ENCODE measurements at regions not wholly inside any gene's neighbourhood (a gene's known extent, or its start where the extent isn't known, plus 50 kb on each side); places are given as distances from the start of the nearest gene placed in this dataset.

GRCh38 chr10:123434435-123435039 lies 231.6 kb upstream of the GPR26 start:
- no peak for ATAC-seq
- Mint-ChIP-seq H3K36me3 (no peaks in the 10 kb centered on the region), H3K9me3 (no peaks in the 10 kb centered on the region)

GRCh38 chr10:123442901-123443300 lies 223.3 kb upstream of the GPR26 start:
- Mint-ChIP-seq H3K27ac (no peak overlapping the region), H3K9me3 (no peaks in the 10 kb centered on the region), H3K36me3 (no peaks in the 10 kb centered on the region)
- ATAC-seq (no peak), DNase-seq (ENCODE audit: low spot score in 2 of 2) (no peak)

More at GRCh38 chr10:123434435-123435039, 231.6 kb upstream of the GPR26 start:
- H3K27ac Mint-ChIP-seq = no peak overlapping the region
- DNase-seq (ENCODE audit: low spot score in 2 of 2) = no peak

GRCh38 chr10:123443924-123444323 lies 222.2 kb upstream of the GPR26 start:
- no peaks in the 10 kb centered on the region for H3K36me3 Mint-ChIP-seq
- ATAC-seq (no peak), DNase-seq (ENCODE audit: low spot score in 2 of 2) (no peak)
- peak overlapping the region in 1 of 2 donors; percentile 22 for H3K27ac Mint-ChIP-seq
- H3K9me3 Mint-ChIP-seq = no peaks in the 10 kb centered on the region

GRCh38 chr10:123445261-123445775 lies 220.8 kb upstream of the GPR26 start:
- Mint-ChIP-seq H3K27ac (no peak overlapping the region), H3K36me3 (no peaks in the 10 kb centered on the region), H3K9me3 (no peaks in the 10 kb centered on the region)
- DNase-seq (ENCODE audit: low spot score in 2 of 2) (no peak), ATAC-seq (no peak)

GRCh38 chr10:123446449-123447156 lies 219.6 kb upstream of the GPR26 start:
- Mint-ChIP-seq H3K9me3 (no peaks in the 10 kb centered on the region), H3K36me3 (no peaks in the 10 kb centered on the region), H3K27ac (peak overlapping the region in 1 of 2 donors; percentile 69)
- ATAC-seq = no peak
- no peak for DNase-seq (ENCODE audit: low spot score in 2 of 2)

- Mint-ChIP-seq H3K9me3 (no peaks in the 10 kb centered on the region), H3K36me3 (no peaks in the 10 kb centered on the region), H3K27ac (no peak overlapping the region)
- ATAC-seq (no peak), DNase-seq (ENCODE audit: low spot score in 2 of 2) (no peak)
Measured at GRCh38 chr10:123449234-123449962, 216.8 kb upstream of the GPR26 start.

- H3K27ac Mint-ChIP-seq = no peak overlapping the region
Measured at GRCh38 chr10:123450956-123451605, 215.1 kb upstream of the GPR26 start.

GRCh38 chr10:123451618-123452245 lies 214.4 kb upstream of the GPR26 start:
- H3K36me3 Mint-ChIP-seq = no peaks in the 10 kb centered on the region
- H3K27ac Mint-ChIP-seq = no peak overlapping the region
- no peaks in the 10 kb centered on the region for H3K9me3 Mint-ChIP-seq
- DNase-seq (ENCODE audit: low spot score in 2 of 2) (no peak), ATAC-seq (no peak)

More at GRCh38 chr10:123450956-123451605, 215.1 kb upstream of the GPR26 start:
- Mint-ChIP-seq H3K9me3 (no peaks in the 10 kb centered on the region), H3K36me3 (no peaks in the 10 kb centered on the region)
- DNase-seq (ENCODE audit: low spot score in 2 of 2) = no peak
- ATAC-seq = no peak

- H3K9me3 Mint-ChIP-seq = no peaks in the 10 kb centered on the region
- ATAC-seq = no peak
- no peaks in the 10 kb centered on the region for H3K36me3 Mint-ChIP-seq
- no peak overlapping the region for H3K27ac Mint-ChIP-seq
- no peak for DNase-seq (ENCODE audit: low spot score in 2 of 2)
Measured at GRCh38 chr10:123454987-123455386, 211.2 kb upstream of the GPR26 start.

GRCh38 chr10:123455861-123456260 lies 210.3 kb upstream of the GPR26 start:
- Mint-ChIP-seq H3K36me3 (no peaks in the 10 kb centered on the region), H3K27ac (no peak overlapping the region), H3K9me3 (no peaks in the 10 kb centered on the region)
- DNase-seq (ENCODE audit: low spot score in 2 of 2) (no peak), ATAC-seq (no peak)

GRCh38 chr10:123458933-123459332 lies 207.2 kb upstream of the GPR26 start:
- DNase-seq (ENCODE audit: low spot score in 2 of 2) (no peak), ATAC-seq (no peak)
- H3K27ac Mint-ChIP-seq = no peak overlapping the region
- H3K36me3 Mint-ChIP-seq = no peaks in the 10 kb centered on the region
- H3K9me3 Mint-ChIP-seq = no peaks in the 10 kb centered on the region

- ATAC-seq (no peak), DNase-seq (ENCODE audit: low spot score in 2 of 2) (no peak)
- H3K9me3 Mint-ChIP-seq = no peaks in the 10 kb centered on the region
- H3K27ac Mint-ChIP-seq = no peak overlapping the region
- H3K36me3 Mint-ChIP-seq = no peaks in the 10 kb centered on the region
Measured at GRCh38 chr10:123459371-123460091, 206.6 kb upstream of the GPR26 start.

- Mint-ChIP-seq H3K27ac (no peak overlapping the region), H3K9me3 (no peaks in the 10 kb centered on the region), H3K36me3 (no peaks in the 10 kb centered on the region)
- ATAC-seq (no peak), DNase-seq (ENCODE audit: low spot score in 2 of 2) (no peak)
Measured at GRCh38 chr10:123462246-123462645, 203.9 kb upstream of the GPR26 start.

- Mint-ChIP-seq H3K9me3 (no peaks in the 10 kb centered on the region), H3K27ac (no peak overlapping the region), H3K36me3 (no peaks in the 10 kb centered on the region)
- DNase-seq (ENCODE audit: low spot score in 2 of 2) = no peak
- peak in 1 of 2 donors; percentile 76 for ATAC-seq
Measured at GRCh38 chr10:123462756-123463155, 203.4 kb upstream of the GPR26 start.

GRCh38 chr10:123463181-123463580 lies 203.0 kb upstream of the GPR26 start:
- H3K36me3 Mint-ChIP-seq = no peaks in the 10 kb centered on the region
- H3K9me3 Mint-ChIP-seq = no peaks in the 10 kb centered on the region
- no peak for ATAC-seq
- H3K27ac Mint-ChIP-seq = no peak overlapping the region
- DNase-seq (ENCODE audit: low spot score in 2 of 2) = no peak

- Mint-ChIP-seq H3K9me3 (no peaks in the 10 kb centered on the region), H3K27ac (no peak overlapping the region), H3K36me3 (no peaks in the 10 kb centered on the region)
- ATAC-seq (no peak), DNase-seq (ENCODE audit: low spot score in 2 of 2) (no peak)
Measured at GRCh38 chr10:123463698-123464097, 202.5 kb upstream of the GPR26 start.

Measured in activated naive CD4-positive, alpha-beta T cell treated with anti-CD3 and anti-CD28 coated beads, Interleukin-2, amount 50 U/mL, for 72 hours (primary cell).